ENCODE measurements at regions not wholly inside any gene's neighbourhood (a gene's known extent, or its start where the extent isn't known, plus 50 kb on each side); places are given as distances from the start of the nearest gene placed in this dataset.

DNA sequence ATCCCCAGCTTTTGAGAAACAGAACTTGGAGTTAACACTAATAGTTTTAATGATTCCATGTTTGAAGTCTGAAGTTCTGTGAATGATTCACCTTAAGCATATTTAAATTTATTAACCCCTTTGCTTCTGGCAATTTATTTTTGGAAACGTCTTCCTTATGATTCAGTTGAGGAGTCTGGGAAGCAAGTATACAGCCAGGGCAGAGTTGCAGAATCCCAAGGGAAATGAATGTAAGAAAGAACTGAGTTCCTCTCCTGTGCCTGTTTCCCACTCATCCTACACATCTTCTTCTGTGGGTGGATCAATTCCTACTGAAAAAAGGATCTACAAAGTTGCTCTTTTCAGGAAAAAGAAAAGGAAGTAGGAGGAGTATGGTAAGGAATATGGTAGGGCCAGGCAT lies 108.2 kb upstream of the CCDC91 start:
- WGBS, 2 donors, result 51 to 63% methylated on average over 1 of the region's 1 CpG
- Histone ChIP-seq H3K27ac (no peak overlapping the region), H3K27me3 (no peaks in the 10 kb centered on the region), H3K4me1 (no peaks in the 10 kb centered on the region), H3K4me3 (no peak overlapping the region), H3K9me3 (no peaks in the 10 kb centered on the region), H3K36me3 (ENCODE audit: low read depth, missing control alignments) (no peaks in the 10 kb centered on the region)
- no peak for DNase-seq
- no peak for TF ChIP-seq CTCF (IDR thresholded peaks at IDR 0.05)
- intact Hi-C loops (cut with DNase I; ENCODE audit: low total_unique reads), result no loop called here

- no peaks in the 10 kb centered on the region for H3K9me3 ChIP-seq
Observed at GRCh38 chr12:28083840-28084678, 106.2 kb upstream of the CCDC91 start.

DNA sequence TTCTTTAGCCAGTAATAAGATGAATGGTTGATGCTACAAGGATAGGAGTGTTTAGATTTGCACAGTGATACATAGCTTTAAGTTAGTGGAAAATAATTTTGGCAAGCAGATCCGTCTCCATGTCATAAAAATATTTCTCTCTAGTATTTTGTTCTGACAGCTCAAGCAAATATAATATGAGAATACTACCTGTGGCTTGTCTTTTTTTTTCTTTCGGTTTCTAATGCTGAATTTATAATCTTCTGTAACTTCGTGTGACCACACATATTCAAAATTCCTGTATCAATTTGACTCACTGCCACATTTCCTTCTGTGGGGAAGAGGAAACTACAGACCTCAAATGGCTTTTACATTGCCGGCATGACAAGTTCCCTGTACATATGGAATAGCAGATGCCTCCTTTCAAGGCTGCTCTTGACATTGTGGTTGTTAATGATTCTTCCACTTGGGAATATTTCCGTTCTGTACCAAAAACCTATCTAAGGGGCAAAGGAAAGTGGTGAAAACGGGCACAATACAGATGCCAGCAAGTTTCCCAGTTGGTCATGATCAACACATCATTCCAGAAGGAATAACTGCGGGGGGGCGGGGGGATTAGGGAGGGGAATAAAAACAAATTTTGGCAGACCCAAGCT lies 103.6 kb upstream of the CCDC91 start:
- H3K9me3 ChIP-seq, result no peaks in the 10 kb centered on the region
- no peaks in the 10 kb centered on the region for H3K27me3 ChIP-seq
- 79 to 83% methylated on average over 8 of the region's 8 CpGs for WGBS, 2 donors
- no peak overlapping the region for H3K4me3 ChIP-seq
- intact Hi-C loops (cut with DNase I; ENCODE audit: low total_unique reads), result no loop called here
- H3K4me1 ChIP-seq, result no peaks in the 10 kb centered on the region
- DNase-seq, result no peak
- no peak overlapping the region for H3K27ac ChIP-seq
- H3K36me3 ChIP-seq (ENCODE audit: low read depth, missing control alignments), result no peaks in the 10 kb centered on the region
- TF ChIP-seq CTCF (IDR thresholded peaks at IDR 0.05) (no peak), POLR2A (IDR thresholded peaks at IDR 0.05) (no peak)

More at GRCh38 chr12:28083840-28084678, 106.2 kb upstream of the CCDC91 start:
- Histone ChIP-seq H3K36me3 (ENCODE audit: low read depth, missing control alignments) (no peaks in the 10 kb centered on the region), H3K27ac (no peak overlapping the region), H3K27me3 (no peaks in the 10 kb centered on the region), H3K4me3 (no peak overlapping the region), H3K4me1 (no peaks in the 10 kb centered on the region)
- DNase-seq, result no peak
- intact Hi-C loops (cut with DNase I; ENCODE audit: low total_unique reads), result no loop called here
- WGBS, 2 donors, result 56 to 61% methylated on average over 7 of the region's 7 CpGs
- TF ChIP-seq POLR2A (IDR thresholded peaks at IDR 0.05) (no peak), CTCF (IDR thresholded peaks at IDR 0.05) (no peak)

- Histone ChIP-seq H3K9me3 (no peaks in the 10 kb centered on the region), H3K36me3 (ENCODE audit: low read depth, missing control alignments) (no peaks in the 10 kb centered on the region), H3K4me3 (no peak overlapping the region), H3K27me3 (no peaks in the 10 kb centered on the region), H3K4me1 (no peaks in the 10 kb centered on the region), H3K27ac (no peak overlapping the region)
- DNase-seq, result no peak
- intact Hi-C loops (cut with DNase I; ENCODE audit: low total_unique reads), result no loop called here
- WGBS, 2 donors, result 69 to 74% methylated on average over 3 of the region's 3 CpGs
- no peak for TF ChIP-seq CTCF (IDR thresholded peaks at IDR 0.05)
- no peak for TF ChIP-seq POLR2A (IDR thresholded peaks at IDR 0.05)
Observed at GRCh38 chr12:28088566-28089272, 101.5 kb upstream of the CCDC91 start.

All from testis (tissue), 2 donors.